ENCODE measurements at regions not wholly inside any gene's neighbourhood (a gene's known extent, or its start where the extent isn't known, plus 50 kb on each side); places are given as distances from the start of the nearest gene placed in this dataset.

DNA sequence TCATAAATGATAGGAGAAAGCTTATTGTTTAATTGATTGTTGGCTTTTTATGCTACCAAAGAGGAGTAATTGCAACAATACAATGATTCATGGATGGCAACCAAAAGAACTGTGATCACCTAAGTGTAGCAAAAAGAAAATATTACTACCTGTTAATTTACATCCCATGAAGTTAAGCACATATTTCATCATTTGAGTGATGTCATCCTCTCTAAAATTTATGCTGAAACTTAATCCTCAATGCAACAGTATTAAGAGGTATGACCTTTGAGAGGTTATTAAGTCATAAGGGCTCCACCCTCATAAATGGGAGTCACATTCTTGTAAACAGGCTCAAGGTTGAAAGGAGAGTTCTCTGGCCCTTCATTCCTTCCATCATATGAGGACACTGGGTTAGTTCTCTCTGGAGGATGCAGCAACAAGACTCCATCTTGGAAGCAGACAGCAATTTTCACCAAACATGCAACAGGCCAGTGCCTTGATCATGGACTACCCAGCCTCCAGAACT, 190.6 kb upstream of the GRIK2 start:
- TF ChIP-seq, protein P1, sequence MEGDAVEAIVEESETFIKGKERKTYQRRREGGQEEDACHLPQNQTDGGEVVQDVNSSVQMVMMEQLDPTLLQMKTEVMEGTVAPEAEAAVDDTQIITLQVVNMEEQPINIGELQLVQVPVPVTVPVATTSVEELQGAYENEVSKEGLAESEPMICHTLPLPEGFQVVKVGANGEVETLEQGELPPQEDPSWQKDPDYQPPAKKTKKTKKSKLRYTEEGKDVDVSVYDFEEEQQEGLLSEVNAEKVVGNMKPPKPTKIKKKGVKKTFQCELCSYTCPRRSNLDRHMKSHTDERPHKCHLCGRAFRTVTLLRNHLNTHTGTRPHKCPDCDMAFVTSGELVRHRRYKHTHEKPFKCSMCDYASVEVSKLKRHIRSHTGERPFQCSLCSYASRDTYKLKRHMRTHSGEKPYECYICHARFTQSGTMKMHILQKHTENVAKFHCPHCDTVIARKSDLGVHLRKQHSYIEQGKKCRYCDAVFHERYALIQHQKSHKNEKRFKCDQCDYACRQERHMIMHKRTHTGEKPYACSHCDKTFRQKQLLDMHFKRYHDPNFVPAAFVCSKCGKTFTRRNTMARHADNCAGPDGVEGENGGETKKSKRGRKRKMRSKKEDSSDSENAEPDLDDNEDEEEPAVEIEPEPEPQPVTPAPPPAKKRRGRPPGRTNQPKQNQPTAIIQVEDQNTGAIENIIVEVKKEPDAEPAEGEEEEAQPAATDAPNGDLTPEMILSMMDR (IDR thresholded peaks at IDR 0.05), result no peak

DNA sequence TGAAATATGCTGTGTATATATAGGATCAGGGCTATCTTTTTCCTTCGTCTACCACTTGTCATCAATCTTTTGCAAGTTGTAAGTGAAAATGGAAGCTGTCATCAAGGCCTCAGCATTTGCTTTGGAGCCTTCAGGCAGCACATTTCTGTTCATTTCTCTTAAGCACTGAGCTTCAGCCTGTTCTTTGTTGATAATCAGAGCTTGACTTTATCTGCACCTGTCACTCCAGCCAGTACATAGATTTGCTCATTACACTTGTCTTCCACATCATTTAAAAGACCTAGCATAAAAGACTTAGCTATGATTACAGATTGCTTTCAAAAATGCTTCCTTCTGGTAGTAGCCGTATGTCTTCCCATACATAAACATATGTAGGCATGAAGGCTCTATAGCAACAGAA, 189.8 kb upstream of the GRIK2 start:
- TF ChIP-seq, protein P1 (IDR thresholded peaks at IDR 0.05), result no peak

DNA sequence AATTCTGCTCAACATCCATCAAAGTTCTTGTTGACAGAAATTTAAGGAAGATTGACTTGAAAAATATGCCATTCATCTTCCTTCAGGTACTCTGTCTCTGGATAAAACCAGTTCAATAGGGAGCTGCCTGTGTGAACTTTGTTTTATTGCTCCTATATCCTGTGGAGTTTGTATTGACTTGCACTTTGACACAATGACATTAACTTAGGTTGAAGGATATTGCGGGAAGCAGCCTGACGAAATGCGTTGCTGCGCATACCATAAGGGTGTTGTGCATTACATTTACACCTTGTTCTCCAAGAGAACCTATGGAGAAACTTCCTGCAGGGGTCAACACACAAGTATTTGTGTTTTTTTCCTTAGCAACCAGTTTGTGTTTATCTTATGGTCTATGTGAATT, 185.4 kb upstream of the GRIK2 start:
- TF ChIP-seq, protein P1 (IDR thresholded peaks at IDR 0.05), result no peak

DNA sequence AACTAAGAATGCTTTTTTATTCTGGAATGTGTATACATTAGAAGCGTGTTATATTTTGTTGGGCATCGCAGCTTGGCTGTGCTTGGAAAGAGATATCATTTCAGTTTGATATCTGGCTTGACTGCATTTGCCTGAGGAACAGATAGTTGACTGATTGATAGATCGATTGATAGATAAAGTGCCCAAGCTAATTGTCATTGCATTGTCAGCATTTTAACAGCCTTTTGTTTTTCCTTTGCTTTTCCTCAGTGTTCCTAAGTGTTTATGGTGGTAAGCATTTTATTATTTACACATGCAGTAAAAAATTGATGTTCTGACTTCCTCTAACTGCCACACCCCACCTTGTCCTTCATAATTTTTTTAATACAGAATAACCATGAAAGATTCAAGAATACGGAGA, 180.9 kb upstream of the GRIK2 start:
- TF ChIP-seq, protein P1 (IDR thresholded peaks at IDR 0.05), result no peak

DNA sequence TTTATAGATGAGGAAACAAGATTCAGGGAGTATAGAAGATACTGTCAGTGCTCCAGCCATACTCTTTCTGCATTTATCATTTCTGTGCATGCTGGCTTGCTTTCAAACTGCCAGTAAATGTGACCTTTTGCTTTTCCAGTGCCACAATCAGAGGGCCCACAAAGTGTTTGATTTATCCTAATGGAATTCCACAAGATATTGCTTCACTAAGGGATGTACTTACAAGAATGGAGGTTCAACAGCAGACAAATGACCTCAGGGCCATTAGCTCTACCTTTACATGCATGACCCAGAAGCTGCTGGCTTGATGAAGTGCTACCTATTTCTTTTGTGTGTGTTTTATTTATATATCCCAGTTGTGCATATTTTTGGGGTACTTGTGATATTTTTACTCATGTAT, 171.5 kb upstream of the GRIK2 start:
- TF ChIP-seq, protein P1 (IDR thresholded peaks at IDR 0.05), result no peak

DNA sequence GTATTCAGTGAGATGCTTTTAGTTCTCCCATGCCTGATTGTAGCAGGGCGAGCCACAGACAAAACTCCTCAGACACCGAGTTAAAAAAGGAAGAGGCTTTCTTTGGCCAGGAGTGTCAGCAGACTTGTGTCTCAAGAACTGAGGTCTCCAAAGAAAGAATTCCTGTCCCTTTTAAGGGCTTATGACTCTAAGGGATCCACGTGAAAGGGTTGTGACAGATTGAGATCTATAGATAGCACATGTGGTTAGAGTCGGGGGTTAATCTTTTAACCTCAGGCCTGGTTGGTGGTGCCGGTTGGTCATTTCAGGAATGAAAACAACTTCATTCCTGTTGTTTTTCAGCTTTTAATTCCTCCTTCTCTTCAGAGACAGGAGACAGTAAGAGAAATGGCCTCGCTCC, 168.8 kb upstream of the GRIK2 start:
- TF ChIP-seq, protein P1 (IDR thresholded peaks at IDR 0.05), result no peak

DNA sequence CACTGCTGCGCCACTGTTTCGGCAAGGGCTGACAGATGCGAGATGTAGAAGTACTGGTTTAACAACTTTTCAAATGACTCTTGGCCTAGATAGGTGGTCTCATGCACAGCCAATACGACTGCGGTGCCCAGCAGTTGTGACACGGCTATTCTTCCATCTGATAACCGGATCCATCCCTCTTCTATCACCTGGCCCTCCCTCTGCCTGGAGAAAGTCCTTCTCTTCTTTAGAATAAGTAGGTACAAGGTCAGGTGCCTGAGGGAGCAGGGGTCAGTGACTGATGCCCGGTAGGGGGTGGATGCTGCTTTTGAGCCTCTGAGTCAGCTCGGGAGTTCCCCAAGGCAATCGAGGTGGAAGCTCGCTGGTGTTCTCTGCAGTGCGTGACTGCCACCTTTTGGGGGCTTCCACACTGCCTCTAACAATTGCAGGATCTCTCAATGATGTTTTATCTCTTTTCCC, 166.8 kb upstream of the GRIK2 start:
- TF ChIP-seq, protein P1 (IDR thresholded peaks at IDR 0.05), result peak; percentile 37; the same call in 1 of the 2 replicates

DNA sequence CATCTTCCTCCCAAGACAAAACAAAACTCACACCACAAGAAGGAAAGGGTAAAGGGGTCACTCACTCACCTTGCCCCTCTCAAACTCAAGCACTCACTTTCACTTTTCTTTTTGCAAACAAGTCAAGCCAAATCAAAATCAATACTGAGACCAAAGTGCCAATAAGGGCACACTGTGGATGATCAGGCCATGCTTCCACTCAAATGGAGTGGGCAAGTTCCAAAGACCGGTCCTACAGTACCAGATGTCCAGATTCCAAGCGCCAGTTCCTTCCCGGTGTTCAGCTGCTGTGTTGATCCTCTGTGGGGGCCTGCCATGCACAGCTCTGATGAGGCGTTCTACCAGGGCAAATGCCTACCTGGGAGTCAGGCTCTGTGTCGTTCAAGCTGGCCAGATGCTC, 162.6 kb upstream of the GRIK2 start:
- TF ChIP-seq, protein P1 (IDR thresholded peaks at IDR 0.05), result no peak

Data from LNCAP (cell line).